NCI-H345 treated with DMSO at 0.1 percent for 48 hours (cell line): ENCODE measurements at regions not wholly inside any gene's neighbourhood (a gene's known extent, or its start where the extent isn't known, plus 50 kb on each side); places are given as distances from the start of the nearest gene placed in this dataset.
"Not testable (repeated sequence)": the region's sequence is repeated elsewhere in the genome, so short reads cannot be mapped to it uniquely, and the experiment has no call there.

Experiments used
- DNase-seq: peaks from one replicate; lab custom pipeline; 2025; ENCODE audit not compliant: unreplicated experiment; lab: John Stamatoyannopoulos, UW

DNA sequence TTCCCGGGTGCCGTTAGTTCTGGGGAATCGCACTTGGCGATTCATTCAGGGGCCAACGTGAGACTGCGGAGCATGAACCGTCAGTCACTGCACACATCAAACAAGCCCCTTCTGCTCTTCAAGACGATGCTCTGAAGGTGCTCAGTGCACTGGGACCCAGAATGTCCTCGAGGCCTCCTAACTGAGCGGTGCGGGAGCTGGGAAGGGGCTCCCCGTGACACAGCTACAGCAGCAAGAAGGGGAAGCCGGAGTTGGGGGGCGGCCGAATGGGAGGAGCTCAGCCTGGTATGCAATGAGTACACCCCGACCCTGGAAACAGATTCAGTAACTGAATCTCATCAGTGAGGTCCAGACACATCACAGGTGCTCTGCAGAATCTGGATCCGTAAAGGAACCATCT is 150.8 kb downstream of the SHANK2 start:
- no peak for DNase-seq

DNA sequence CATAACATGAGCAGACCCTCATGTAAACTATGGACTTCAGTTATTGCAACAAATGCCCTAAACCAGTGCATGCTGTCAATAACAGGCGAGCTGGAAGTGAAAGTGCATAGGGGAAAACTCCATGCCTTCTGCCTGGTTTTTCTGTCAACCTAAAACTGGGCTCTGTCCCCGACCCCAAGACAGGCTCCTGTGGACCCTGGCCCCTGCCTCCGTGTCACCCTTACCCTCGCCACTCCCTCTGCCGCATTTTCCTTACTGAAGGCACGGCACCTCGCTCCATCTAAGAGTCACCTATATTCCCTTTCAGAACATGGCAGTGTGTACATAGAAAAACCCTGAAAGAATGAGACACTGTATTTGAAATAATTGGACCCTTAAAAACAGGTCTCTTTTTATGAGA is 151.3 kb downstream of the SHANK2 start:
- DNase-seq, result no peak

DNA sequence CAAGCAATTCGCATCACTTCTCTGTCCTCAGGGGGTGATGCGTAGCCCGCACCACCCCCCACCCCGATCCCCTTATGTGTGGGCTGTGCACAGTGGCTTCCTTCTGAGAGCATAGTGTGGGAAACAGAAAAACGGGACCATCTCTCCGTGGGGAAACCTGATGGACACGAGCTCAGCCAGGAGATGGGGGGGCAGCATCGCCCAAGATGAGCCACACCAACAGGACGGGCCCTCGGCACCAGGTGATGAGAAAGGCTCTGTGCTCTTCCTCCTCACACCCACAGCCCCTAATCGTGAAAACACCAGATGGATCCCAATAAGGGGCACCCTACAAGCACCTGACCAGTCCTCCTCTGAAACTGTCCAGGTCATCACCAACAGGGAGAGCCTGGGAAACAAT is 153.6 kb downstream of the SHANK2 start:
- DNase-seq, result no peak

DNA sequence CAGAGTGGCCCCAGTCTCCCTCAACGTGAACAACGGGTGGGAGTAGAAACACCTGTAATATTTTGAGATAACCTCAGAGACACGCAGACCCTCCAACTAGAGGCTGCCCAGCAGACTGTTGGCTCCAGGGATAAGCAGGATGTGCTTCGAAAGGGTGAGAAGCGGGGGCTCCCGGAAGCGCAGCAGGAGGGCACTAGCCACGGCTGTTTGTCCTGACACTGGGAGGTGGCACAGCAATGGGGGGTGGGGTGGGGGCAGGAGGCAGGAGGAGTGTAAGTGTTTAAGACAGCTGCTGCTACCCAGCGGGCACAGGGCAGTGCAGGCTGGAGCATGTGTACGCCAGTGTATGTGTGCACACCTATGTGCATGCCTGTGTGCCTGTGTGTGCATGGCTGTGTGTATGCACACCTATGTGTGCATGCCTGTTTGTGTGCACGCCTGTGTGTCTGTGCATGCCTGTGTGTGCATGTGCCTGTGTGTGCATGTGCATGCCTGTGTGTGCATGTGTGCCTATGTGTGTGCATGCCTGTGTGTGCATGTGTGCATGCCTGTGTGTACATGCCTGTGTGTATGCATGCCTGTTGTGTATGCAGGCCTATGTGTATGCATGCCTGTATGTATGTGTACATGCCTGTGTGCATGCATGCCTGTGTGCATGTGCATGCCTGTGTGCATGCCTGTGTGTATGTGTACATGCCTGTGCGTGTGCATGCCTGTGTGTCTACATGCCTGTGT is 154.7 kb downstream of the SHANK2 start:
- DNase-seq, result no peak

DNA sequence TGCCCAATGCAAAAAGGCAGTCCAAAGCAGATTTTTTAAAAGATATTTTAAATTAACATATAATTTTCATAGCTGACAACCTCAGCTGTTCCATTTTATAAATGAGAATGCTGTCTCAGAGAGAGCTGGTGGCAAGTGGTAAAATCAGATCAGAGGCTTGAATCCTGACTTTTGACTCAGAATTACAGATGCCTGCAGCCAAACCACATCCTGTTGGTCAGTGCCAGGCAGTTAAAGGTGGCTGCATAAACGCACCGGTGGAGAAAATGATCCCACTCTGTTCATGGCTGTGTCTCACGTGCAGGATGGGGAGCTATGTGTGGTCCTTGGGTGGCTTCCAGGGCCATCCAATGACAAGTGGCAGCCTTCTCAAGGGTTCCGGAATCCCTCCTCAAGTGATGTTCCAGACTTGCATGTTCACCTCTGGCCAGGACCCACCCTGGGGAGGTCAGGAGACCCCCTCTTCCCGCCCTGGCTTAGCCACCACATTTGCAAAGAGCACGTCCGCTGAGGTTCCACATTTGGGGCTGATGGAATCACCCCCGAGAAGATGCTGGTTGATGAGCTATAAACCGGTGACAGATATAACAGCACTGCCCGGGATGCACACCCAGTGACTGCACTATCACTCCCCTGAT is 155.5 kb downstream of the SHANK2 start:
- no peak for DNase-seq

DNA sequence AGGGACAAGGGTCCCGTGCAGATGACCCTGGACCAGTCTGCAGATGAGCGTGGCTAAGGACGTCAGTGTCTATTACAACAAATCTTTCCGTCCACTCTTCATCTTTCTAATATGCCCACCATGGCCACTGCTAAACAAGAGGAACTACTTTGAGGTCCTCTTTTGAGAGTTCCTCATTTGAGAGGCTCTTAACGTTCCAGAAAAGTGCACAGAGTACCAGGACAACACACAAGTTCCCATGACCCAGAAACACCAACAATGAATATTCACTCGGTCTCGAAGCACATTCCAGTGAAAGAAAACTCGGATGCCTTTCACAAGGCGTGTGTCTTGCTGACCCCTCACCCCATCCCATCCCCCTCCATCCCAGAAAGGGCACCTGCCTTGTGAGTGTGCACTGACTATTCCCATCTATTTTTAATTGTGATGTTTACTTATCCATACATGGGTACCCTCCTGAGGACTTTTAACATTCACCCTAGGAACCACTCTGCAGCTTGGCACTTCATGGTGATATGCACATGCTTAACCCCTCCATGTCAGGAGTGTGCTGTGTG is 157.0 kb downstream of the SHANK2 start:
- DNase-seq, result peak; percentile 13

DNA sequence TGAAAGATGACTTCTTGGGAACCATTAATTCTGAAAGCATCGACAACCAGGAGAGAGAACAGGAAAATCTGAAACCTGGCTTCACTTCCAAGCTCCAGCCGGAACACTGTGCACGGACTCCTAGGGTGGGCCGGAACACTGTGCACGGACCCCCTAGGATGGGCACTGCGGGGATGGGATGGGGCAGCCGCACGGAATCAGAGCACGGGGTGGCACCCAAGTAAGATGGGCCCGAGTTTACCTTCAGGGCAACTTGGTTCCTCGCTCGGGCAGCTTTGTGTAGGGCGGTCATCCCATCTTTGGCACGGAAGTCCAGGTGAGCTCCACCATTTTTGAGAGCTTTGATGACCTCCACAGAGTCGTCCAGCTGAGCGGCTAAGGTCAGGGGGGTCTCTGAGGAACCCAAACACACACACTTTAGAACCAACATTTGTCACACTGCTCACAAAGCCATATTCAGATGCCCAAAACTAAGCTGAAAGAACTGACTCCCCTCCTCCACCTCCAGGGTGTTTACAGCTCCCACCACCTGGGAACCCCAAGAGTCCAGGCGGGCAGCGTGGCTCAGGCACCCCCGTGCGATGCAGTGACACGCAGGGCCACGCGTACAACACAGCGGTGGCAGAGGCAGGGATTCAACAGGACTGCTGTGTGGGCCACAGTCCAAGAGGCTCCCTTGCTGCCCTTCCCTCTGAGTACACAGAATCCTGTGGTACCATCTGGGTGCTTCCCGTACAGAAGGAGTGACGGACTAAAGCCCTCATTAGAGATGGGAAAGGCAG is 157.9 kb downstream of the SHANK2 start:
- no peak for DNase-seq

DNA sequence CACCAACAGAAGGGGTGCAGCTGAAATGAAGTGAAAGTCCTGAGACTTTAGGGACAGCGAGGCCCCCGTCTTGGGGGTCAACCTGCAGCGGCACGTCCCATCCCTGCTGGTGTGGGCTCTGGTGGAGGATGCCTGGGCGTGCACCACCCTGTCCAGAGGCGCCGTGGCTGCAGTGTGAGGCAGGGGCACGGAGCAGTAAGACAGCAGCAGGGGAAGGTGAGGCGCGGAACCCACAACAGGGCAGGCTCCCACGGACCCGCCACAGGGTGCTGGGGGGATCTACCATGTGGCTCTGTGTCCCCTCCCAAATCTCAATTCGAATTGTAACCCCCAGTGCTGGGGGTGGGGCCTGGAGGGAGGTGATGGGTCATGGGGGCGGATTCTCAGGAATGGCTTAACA is 158.6 kb downstream of the SHANK2 start:
- DNase-seq, result no peak

DNA sequence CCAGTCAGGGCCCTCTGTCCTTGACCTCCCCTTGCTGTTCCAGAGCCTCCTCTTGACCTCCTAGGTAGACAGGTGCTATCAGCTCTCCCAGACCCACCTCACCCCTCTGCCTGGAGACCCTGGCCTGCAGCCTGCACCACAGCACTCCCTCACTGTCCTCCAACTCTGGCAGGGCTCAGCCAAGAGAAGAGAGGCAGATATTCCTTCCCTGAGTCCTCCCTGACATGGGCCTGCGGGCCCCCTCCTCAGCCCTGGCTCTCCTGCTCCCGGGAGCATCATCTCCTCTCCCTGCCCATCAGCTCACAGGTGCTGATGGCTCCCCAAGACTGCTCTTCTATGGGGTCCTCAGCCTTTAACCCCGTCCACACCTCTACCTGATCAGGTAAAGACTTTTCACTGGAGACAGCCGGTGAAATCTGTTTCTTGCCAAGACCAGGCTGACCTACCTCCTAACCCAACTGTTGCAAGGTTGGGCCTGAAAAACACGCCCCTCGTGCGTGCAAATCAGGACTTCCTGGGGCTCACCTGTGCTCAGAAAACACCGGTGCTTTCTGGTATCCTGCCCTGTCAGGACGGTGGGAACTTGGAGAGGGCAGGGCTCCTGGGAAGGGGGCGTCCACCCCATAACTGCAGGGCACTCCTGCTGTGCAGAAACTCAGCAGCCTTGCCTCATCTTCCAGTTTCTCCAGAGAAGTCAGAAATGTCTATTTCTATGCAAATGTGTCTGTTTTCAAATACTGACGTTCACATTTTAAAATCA is 160.7 kb downstream of the SHANK2 start:
- no peak for DNase-seq

DNA sequence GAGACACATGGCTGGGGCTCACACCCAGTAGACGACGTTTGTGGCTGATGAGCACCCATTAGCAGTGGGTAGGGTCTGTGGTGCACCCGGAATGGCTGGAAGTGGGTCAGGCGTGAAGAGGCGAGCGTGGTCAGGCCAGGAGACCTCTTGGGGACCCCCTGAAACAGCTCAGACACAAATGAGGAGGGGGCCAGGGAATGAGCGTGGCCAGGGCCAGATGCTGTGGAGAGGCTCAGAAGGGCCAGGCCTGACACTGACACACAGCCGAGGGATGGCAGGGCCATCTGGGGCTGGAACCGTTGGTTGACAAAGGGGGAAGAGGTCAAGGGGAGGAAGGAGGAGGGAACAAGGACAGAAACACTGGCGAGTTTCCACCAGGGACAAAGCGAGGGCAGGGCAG is 162.8 kb downstream of the SHANK2 start:
- DNase-seq, result no peak

DNA sequence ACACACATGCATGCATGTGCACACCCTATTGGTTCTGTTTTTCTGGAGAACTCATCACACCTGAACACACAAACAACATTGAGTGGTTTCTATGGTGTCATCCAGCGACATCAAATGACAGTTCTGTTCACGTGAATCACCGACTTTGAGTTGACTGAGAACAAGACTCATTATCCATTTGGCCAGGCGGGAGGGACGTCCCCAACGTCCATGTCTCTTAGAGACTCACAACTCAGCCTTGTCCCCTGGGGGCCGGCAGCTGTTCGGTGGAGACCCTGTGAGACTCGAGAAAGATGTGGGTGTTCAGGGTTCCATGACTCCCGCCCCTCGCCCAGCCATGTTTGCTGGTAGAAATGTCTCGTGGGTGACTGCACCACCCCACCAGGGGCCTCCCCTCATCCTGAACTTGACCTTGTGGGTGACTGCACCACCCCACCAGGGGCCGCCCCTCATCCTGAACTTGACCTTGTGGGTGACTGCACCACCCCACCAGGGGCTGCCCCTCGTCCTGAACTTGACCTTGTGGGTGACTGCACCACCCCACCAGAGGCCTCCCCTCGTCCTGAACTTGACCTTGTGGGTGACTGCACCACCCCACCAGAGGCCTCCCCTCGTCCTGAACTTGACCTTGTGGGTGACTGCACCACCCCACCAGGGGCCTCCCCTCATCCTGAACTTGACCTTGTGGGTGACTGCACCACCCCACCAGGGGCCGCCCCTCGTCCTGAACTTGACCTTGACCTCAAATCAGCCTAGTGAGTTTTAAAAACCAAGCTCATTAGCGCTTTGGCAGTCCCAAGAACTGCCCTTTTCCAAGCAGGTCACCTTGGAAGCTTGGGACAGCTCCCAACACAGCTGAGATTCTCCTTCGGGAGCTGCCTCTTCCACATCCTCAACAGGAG is 163.8 kb downstream of the SHANK2 start:
- DNase-seq, result not testable (repeated sequence)

DNA sequence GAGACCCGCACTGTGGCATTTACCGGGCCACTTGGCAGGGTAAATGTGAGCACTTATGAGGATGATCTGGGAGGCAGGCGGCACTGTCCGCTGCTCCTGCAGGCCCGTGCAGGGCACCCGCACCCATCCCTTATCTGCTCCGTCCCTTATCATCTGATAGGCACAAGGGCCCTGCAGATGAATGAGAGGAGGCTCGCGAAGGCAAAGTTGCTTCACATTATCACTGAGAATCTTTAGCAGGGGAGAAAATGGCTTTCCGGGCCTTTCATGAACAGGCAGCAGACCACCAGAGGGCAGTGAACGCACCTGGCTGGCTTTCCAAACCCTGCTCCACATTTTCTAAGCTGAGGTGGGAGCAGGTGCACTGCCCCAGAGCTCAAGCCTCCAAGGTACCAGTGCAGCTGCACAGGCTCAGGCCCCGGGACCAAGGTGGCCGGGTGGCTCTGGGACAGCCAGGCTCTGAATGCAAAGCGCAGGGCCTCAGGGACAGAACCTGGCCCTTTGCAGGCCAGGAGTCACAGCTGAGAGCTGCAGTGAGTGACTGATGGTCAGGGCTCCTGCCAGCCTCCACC is 165.6 kb downstream of the SHANK2 start:
- peak; percentile 73 for DNase-seq

DNA sequence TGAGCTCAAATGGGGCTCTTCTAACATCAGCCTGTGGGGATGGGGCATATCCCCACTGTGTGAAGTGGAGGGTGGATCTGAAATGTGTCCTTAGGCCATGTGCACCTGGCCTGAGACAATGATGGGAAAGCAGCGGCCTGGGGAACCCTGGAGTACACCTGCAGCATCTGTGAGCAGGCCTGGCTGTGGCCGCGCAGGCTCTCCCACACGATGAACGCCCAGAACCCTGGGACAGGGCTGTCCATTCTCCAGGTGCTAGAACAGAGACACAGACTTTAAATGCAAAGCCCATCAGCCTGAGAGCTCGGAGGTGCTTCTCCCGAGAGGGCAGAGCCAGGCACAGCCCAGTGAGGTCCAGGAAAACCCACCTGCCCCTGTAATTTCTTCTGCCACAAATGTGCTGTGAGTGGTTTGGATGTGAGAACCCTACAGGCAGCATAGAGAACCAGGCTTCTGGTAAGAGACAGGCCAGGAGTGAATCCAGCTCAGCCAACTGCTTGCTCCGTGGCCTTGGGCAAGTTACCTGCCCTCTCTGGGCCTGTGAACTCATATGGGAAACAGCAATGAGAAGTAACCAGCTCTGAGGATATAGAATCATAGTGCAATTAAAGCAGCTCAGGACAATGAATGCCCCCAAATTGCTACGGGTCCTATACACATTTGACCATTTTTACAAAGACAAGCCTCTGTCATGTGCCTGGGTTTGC is 167.9 kb downstream of the SHANK2 start:
- DNase-seq, result no peak

DNA sequence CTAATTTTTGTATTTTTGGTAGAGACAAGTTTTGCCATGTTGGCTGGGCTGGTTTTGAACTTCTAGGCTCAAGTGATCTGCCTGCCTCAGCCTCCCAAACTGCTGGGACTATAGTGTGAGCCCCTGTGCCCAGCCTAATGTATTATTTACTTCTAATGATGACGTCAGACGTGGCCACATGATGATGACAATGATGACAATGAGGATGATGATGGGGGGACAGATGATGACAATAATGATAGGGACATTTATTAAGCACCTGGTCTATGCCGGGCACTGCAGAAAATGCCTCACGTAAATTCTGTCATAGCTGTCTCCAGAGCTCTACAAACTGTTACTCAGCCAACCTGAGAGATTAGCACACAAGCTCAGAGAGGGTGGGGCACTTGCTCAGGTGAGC is 169.3 kb downstream of the SHANK2 start:
- DNase-seq, result no peak

DNA sequence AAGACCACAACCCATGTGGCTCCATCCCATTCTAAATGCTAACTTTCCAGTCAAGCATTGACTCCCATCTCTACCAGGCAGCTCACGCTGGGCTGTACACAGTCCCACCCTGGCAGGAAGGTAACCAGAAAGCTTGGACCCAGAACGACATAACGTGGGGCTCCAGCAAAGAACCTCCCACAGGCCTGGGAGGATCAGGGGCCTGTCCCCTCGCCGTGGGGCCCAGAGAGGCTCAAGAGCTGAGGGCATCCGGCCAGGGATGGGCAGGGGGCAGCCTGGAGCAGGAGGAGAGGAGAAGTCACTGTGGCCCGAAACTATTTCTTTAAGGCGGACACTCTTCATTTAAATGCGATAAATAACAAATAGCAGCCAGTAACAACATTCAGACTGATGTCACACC is 169.9 kb downstream of the SHANK2 start:
- DNase-seq, result no peak

DNA sequence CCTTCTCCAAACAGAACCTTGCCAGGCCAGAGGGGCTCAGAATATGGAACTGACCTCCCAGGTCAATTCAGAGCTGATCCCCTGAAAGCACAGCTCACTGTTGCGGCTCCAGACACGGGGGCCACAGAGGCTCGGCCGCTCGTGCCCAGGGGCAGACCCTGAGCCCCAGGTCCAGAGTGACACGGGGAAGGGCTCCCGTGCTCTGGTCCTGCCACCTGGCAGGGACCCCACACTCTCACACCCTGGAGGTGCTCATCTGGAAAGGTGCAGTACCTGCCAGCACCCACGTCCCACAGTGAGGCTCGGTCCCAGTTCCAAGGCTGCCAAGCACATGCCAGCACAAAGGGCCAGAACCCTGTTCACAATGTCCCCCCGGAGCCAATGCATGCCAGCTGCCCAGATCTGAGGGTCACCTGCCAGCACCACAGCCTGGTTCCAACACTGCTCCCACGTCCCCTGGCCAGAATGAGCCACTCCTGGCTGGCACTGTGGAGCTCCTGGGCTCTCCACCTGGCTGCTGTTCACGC is 170.6 kb downstream of the SHANK2 start:
- DNase-seq, result no peak

DNA sequence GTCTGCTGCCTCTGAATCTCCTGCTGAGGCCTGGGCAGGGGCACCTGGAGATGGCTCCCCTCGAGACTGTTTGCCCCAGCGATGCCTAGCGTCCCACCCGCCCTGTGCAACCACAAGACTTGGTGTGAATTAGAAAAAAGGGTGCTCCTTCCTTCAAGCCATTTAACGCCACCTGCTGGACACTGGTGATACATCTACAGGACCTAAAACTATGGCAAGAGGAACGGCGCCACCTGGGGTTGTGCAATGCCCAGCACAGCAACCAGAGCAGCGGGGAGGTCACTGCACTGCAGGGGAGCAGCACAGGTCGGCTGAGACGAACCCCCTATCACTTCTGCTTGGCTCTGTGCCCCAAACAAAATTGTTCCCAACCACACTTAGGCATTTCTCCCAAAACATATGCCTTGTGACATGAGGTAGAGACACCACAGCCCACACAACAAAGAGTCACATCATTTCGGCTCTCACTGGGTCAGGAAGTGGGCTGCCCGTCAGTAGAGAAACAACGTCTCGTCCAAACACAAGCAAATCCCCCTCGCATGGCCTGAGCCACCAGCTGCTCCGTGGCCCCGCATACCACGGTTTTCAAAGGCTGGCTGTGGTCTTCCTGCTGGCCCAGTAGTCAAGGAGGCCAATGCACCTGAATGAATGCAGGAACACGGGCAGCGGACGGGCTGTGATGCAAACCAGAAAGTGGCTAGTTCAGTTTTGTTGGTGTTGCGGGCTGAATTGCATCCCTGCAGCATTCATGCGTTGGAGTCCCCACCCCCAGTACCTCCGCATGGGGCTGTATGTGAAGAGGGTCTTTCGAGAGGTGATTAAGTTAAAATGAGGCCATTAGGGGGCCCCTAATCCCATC is 171.9 kb downstream of the SHANK2 start:
- DNase-seq, result peak; percentile 59

DNA sequence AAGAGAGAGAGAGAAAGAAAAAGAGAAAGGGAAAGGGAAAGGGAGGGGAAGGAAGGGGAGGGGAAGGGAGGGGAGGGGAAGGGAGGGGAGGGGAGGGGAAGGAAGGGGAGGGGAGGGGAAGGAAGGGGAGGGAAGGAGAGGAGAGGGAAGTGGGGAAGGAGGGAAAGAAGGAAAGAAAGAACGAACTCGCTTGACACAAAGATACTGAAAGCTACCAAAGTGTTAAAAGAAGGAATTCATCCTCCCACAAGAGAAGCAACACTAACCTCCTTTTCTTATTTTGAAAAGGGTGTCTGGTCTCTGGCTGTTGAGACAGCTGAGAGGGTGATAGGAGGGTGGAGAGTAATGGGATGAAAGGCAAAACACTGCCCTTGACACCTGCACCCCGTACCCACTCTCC is 172.6 kb downstream of the SHANK2 start:
- no peak for DNase-seq
